ENCODE measurements at regions not wholly inside any gene's neighbourhood (a gene's known extent, or its start where the extent isn't known, plus 50 kb on each side); places are given as distances from the start of the nearest gene placed in this dataset.

- FAIRE-seq = no peak
These were observed 714.7 kb downstream of the BRD1 start for GRCh38 chr22:49112661-49113626.

DNA sequence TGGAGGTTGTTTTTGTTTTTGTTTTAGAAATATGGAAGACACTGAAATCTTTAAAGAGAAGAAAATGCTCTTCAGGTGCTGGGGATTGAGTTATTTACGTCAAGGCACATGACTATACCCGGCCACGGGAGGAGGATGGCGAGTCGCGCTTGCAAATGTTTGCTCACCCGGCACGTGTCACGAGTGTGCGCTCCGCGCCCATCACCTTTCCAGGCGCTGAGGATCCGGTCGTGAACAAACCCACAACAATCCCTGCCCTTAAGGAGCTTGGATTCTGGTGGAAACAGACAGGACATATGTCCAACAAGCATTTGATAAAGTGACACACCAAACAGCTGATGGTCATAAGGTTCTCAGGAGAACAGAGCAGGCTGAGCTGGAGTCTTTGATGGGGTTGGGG is 715.5 kb downstream of the BRD1 start:
- FAIRE-seq = no peak

DNA sequence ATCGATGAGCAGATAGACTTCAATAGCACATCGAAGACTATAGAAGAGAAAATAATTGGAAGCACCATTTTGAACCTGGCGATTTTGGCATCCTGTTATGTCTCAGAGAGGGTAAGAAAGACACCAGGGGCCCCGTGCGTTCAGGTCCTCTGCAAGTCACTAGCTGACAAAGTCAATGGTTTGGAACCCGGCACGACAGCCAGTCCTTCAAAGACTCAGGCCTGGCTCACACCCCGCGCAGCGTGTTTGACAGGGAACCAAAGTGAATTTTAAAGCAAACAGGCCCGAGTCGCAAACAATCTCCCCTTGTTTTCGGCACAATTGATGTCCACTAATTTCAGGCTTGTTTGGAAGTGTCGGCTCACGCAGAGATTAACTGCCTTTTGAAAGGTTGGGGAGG is 716.6 kb downstream of the BRD1 start:
- FAIRE-seq = no peak

GRCh38 chr22:49108636-49109315 is 718.9 kb downstream of the BRD1 start:
- no peak for FAIRE-seq

DNA sequence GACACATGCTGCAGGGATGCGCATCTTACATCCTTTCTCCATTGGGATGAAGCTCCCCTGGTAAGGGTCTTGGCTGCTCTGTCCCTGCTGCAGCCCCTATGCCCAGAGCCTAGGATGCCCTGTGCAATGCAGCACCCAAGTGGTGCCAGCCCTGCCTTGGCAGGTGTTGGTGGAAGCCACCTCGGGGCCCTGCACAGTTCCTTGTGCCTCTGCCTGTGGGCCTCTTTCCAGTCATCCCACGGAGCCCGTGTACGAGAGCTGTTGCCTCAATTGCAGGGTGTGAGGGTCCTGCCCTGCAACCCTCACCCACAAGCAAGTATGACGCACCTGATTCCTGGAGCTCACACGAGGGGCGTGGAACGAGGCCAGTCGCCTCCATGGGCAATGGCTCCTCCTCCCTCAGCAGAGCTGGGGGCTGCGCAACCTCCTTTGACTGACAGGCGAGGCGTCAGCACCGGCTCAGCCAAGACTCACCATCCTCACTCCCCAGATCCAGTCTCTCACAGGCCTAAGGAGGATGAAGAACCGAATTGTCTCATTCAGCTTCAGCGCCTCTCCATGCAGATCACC is 719.6 kb downstream of the BRD1 start:
- FAIRE-seq = no peak

DNA sequence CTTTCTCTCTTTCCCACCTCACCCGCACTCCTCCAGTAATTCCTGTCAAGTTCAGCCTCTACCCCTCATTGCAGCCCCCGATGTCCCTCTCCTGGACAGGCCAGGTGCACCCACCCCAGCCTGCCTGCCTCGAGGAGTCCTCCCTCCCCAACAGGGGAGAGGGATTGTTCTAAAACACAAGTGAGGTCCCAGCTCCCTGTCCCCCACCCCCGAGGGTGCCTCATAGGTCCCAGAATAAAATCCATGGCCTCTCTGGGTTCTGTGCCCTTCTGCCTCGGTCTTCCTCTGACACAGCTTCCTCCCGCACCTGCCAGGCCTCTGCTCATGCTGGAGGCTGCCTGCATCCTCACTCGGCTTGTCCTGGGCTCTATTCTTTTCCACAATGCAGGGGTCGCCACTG is 720.1 kb downstream of the BRD1 start:
- FAIRE-seq = no peak

- no peak for FAIRE-seq
These were observed 720.9 kb downstream of the BRD1 start for GRCh38 chr22:49106842-49107152.

DNA sequence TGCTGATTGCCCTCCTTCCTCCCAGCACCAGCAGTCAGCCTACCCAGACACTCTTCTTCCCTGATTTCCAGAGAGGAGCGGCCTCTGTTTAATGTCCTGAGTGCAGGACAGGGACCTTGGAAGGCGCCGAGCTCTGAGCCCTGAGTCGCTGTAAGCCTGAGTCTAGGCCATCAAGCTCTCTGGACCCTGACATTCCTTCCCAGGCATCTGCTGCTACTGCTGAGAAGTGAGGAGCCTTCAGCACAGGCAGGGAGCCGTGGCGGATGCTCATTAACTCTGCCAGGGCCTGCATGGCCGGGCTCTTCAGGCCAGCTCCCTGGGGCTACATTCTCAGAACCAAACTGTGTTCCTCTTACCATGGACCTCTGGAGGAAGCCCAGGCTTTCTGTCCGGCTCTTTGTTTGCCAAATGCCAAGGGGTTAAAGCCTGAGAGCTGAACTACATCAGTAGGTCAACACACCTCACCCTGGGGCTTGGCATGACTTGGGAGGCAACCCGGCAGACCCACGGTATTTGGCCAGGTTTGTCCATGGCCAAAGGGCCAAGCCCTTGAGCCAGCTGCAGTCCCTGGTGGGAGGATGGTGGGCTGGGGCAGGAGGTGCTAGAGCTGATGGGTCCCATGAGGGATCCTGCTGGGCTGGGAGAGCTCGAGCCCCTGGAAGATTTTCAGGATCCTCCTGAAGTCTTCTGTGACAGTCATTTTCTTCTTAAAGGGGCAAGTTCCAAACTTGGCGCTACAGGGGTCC is 721.4 kb downstream of the BRD1 start:
- FAIRE-seq = no peak

GRCh38 chr22:49104434-49104833 is 723.2 kb downstream of the BRD1 start:
- no peak for FAIRE-seq

DNA sequence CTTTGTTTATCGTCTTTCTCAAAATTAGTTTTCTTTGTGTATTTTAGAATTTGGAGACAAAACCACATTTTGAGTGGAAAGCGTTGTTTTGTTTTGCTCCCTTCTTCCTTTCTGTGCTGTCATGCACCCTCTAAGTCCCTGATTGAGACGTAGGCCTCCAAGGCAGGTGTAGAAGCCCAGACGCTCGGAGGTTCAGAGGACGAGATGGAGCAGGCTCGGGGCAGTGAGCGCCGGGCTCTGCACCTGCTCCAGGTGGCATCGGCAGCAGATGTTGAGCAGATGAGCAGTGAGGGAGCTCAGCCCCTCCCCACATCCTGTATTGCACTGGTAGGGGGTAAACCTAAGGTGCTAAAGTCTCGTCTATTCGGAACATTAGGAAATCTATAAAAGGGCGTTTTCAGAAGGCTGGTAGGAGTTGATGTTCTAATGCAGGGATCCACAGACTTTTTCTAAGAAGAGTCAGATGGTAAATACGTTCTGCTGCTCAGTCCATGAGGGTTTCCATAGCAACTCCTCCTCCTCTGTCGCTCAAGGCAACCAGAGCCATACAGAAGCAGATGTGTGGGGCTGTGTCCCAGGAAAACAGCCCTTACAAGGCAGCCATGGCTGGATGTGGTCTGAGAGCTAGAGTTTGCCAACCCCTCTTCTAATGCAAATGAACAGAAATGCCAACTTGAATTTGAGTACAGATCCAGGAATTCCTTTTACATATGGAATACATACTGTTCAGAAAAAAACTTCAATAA is 724.2 kb downstream of the BRD1 start:
- no peak for FAIRE-seq

- no peak for FAIRE-seq
These were observed 725.3 kb downstream of the BRD1 start for GRCh38 chr22:49102367-49102766.

- no peak for FAIRE-seq
These were observed 725.8 kb downstream of the BRD1 start for GRCh38 chr22:49101873-49102272.

- FAIRE-seq = no peak
These were observed 726.4 kb downstream of the BRD1 start for GRCh38 chr22:49101225-49101624.

GRCh38 chr22:49100773-49101172 is 726.9 kb downstream of the BRD1 start:
- FAIRE-seq = no peak

- no peak for FAIRE-seq
These were observed 727.4 kb downstream of the BRD1 start for GRCh38 chr22:49100316-49100715.

DNA sequence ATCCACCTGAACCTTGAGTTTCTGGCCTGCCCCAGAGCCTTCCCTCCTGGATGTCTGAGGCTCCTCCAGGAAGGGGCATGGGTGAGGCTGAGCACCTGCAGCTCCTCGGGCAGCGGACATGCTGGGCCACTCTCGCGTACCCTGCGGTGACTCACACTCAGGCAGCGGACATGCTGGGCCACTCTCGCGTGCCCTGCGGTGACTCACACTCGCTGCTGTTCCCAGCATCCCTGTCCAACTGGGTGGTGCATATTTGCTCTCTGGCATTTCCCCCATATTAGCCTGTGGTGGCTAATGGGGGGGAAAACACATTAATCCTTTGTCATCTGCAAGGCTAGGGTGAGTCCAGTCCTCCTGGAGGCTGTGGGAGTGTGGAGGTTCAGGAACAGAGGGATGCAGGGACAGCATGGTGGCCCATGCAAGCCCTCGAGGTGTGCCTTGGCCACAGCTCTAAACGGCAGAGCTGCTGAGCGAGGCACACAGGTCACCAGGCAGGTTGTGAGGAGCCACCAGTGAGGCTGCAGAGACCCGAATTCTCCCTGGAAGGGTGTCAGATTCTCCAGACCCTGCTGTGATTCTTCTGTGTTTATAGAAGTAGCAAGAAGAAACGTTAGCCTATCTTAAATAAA is 728.1 kb downstream of the BRD1 start:
- no peak for FAIRE-seq

- FAIRE-seq = no peak
These were observed 728.6 kb downstream of the BRD1 start for GRCh38 chr22:49099089-49099488.

GRCh38 chr22:49097966-49098365 is 729.7 kb downstream of the BRD1 start:
- FAIRE-seq = no peak

DNA sequence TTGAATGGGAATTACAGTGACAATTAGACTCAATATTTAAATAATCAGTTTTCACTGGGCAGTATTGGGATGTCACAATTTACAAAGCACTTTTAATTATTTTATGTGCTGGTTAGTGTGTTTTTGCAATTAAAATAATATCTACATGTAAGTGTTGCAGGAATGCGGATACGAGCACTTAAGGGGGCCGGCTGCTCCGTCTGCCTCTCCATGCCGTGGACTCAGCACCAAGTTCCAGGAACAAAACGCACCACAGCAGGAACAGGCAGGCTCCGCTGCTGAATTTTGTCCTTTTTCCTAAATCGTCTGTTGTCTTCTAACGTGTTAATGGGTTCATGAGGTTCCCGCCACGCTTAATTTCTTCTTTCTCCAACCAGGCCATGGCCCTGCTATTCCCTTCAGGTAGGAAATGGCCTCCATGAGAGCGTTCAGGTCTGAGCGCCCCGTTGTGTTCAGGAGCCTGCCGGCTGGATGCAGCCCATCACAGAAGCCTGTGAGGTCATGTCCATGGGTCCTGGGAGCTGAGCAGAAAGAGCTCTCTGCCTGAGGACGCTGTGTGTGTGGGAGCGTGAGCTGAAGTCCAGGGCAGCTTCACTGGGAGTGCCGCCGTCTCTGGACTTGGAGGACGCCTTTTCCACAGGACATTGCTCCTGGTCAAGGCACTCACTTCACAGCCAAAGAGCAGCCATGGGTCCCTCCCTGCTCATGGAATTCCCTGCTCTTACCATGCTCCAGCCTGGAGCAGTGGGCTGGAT is 730.3 kb downstream of the BRD1 start:
- no peak for FAIRE-seq

DNA sequence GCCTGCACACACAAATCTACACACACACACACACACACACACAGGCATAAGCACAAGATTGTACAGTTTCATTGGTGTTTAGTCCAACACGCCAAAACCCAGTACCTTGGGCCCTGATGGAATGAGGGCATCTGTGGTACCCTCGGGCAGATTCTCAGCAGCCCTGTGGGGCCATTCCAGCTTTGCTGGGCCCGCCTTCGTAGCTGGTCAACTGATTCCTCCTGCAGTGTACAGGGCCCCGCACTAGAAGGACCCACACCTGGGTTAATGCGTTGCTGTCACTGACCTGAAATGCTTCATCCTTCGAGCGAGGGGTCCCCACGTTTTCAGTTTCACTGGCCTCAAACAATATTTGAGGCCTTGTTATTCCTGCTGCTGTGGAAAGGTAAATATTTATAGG is 731.2 kb downstream of the BRD1 start:
- no peak for FAIRE-seq

- no peak for FAIRE-seq
These were observed 732.3 kb downstream of the BRD1 start for GRCh38 chr22:49095366-49095765.
